ENCODE measurements at regions not wholly inside any gene's neighbourhood (a gene's known extent, or its start where the extent isn't known, plus 50 kb on each side); places are given as distances from the start of the nearest gene placed in this dataset.

DNA sequence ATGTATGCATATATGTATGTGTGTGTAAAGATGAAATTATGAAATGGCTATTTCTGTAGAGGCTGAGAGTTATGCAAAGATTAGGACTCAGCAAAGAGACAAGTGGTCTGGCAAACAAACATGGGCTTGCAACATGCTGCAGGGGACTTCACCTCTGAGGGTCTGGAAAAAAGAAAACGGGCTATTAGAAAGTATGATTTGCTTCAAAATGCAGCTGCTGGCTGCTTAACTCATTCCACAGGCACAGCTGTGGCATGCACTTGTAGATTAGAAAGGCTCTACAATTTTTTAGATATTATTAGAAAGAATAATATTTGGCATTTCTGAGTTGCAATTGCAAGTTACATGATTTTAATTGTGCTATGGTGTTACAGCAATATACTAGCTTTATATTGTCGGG, 90.4 kb downstream of the ADAMTS1 start:
- TF ChIP-seq, protein P1, sequence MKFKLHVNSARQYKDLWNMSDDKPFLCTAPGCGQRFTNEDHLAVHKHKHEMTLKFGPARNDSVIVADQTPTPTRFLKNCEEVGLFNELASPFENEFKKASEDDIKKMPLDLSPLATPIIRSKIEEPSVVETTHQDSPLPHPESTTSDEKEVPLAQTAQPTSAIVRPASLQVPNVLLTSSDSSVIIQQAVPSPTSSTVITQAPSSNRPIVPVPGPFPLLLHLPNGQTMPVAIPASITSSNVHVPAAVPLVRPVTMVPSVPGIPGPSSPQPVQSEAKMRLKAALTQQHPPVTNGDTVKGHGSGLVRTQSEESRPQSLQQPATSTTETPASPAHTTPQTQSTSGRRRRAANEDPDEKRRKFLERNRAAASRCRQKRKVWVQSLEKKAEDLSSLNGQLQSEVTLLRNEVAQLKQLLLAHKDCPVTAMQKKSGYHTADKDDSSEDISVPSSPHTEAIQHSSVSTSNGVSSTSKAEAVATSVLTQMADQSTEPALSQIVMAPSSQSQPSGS (CRISPR knock-in tag; IDR thresholded peaks at IDR 0.05; ENCODE audit: borderline replicate concordance, low read depth) = no peak
- TF ChIP-seq, protein P2, sequence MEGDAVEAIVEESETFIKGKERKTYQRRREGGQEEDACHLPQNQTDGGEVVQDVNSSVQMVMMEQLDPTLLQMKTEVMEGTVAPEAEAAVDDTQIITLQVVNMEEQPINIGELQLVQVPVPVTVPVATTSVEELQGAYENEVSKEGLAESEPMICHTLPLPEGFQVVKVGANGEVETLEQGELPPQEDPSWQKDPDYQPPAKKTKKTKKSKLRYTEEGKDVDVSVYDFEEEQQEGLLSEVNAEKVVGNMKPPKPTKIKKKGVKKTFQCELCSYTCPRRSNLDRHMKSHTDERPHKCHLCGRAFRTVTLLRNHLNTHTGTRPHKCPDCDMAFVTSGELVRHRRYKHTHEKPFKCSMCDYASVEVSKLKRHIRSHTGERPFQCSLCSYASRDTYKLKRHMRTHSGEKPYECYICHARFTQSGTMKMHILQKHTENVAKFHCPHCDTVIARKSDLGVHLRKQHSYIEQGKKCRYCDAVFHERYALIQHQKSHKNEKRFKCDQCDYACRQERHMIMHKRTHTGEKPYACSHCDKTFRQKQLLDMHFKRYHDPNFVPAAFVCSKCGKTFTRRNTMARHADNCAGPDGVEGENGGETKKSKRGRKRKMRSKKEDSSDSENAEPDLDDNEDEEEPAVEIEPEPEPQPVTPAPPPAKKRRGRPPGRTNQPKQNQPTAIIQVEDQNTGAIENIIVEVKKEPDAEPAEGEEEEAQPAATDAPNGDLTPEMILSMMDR (IDR thresholded peaks at IDR 0.05) = no peak
- no peak for TF ChIP-seq SP1 (CRISPR knock-in tag; conservative IDR thresholded peaks at IDR 0.05)
- TF ChIP-seq, protein P3, sequence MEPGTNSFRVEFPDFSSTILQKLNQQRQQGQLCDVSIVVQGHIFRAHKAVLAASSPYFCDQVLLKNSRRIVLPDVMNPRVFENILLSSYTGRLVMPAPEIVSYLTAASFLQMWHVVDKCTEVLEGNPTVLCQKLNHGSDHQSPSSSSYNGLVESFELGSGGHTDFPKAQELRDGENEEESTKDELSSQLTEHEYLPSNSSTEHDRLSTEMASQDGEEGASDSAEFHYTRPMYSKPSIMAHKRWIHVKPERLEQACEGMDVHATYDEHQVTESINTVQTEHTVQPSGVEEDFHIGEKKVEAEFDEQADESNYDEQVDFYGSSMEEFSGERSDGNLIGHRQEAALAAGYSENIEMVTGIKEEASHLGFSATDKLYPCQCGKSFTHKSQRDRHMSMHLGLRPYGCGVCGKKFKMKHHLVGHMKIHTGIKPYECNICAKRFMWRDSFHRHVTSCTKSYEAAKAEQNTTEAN (CRISPR knock-in tag; IDR thresholded peaks at IDR 0.05) = no peak
- no peak for TF ChIP-seq JUN (CRISPR knock-in tag; IDR thresholded peaks at IDR 0.05)
- no peak for TF ChIP-seq JAZF1 (CRISPR knock-in tag; IDR thresholded peaks at IDR 0.05)
- TF ChIP-seq CREM (CRISPR knock-in tag; IDR thresholded peaks at IDR 0.05) = no peak
- TF ChIP-seq, protein P4, sequence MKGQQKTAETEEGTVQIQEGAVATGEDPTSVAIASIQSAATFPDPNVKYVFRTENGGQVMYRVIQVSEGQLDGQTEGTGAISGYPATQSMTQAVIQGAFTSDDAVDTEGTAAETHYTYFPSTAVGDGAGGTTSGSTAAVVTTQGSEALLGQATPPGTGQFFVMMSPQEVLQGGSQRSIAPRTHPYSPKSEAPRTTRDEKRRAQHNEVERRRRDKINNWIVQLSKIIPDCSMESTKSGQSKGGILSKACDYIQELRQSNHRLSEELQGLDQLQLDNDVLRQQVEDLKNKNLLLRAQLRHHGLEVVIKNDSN (CRISPR knock-in tag; IDR thresholded peaks at IDR 0.05) = no peak
- TF ChIP-seq, protein P5, sequence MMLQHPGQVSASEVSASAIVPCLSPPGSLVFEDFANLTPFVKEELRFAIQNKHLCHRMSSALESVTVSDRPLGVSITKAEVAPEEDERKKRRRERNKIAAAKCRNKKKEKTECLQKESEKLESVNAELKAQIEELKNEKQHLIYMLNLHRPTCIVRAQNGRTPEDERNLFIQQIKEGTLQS (CRISPR knock-in tag; conservative IDR thresholded peaks at IDR 0.05) = no peak
- TF ChIP-seq NFYB (CRISPR knock-in tag; conservative IDR thresholded peaks at IDR 0.05; ENCODE audit: low read depth) = no peak
